ENCODE measurements at regions not wholly inside any gene's neighbourhood (a gene's known extent, or its start where the extent isn't known, plus 50 kb on each side); places are given as distances from the start of the nearest gene placed in this dataset.

- Mint-ChIP-seq H3K4me3 (no peak overlapping the region), H3K36me3 (ENCODE audit: low read depth) (no peaks in the 10 kb centered on the region), H3K27me3 (ENCODE audit: insufficient read depth) (no peaks in the 10 kb centered on the region; the same call in none of the 2 replicates), H3K9me3 (peaks cover 12% of the 10 kb centered on the region), H3K27ac (no peak overlapping the region), H3K4me1 (ENCODE audit: low read depth) (no peaks in the 10 kb centered on the region)
- no peak for DNase-seq
- no peak for TF ChIP-seq CTCF (IDR thresholded peaks at IDR 0.05)
Measured at GRCh38 chr11:104759464-104759863, 138.8 kb downstream of the CASP12 start.

- Mint-ChIP-seq H3K4me3 (no peak overlapping the region), H3K27me3 (ENCODE audit: insufficient read depth) (no peaks in the 10 kb centered on the region), H3K9me3 (no peaks in the 10 kb centered on the region; the same call in 1 of the 2 replicates), H3K4me1 (ENCODE audit: low read depth) (no peaks in the 10 kb centered on the region), H3K36me3 (ENCODE audit: low read depth) (no peaks in the 10 kb centered on the region), H3K27ac (no peak overlapping the region)
- TF ChIP-seq CTCF (IDR thresholded peaks at IDR 0.05) = no peak
- no peak for DNase-seq
Measured at GRCh38 chr11:104738918-104739317, 159.3 kb downstream of the CASP12 start.

GRCh38 chr11:104738208-104738607 lies 160.1 kb downstream of the CASP12 start:
- Mint-ChIP-seq H3K4me3 (no peak overlapping the region), H3K36me3 (ENCODE audit: low read depth) (no peaks in the 10 kb centered on the region), H3K27ac (no peak overlapping the region), H3K4me1 (ENCODE audit: low read depth) (no peaks in the 10 kb centered on the region), H3K9me3 (no peaks in the 10 kb centered on the region; the same call in 1 of the 2 replicates), H3K27me3 (ENCODE audit: insufficient read depth) (no peaks in the 10 kb centered on the region)
- TF ChIP-seq CTCF (IDR thresholded peaks at IDR 0.05) = no peak
- no peak for DNase-seq

- no peak for TF ChIP-seq CTCF (IDR thresholded peaks at IDR 0.05)
- Mint-ChIP-seq H3K4me1 (ENCODE audit: low read depth) (no peaks in the 10 kb centered on the region), H3K27ac (no peak overlapping the region)
Measured at GRCh38 chr11:104736502-104736901, 161.8 kb downstream of the CASP12 start.

GRCh38 chr11:104734998-104735397 lies 163.3 kb downstream of the CASP12 start:
- no peak for DNase-seq
- Mint-ChIP-seq H3K4me3 (no peak overlapping the region), H3K27ac (no peak overlapping the region), H3K36me3 (ENCODE audit: low read depth) (no peaks in the 10 kb centered on the region), H3K27me3 (ENCODE audit: insufficient read depth) (no peaks in the 10 kb centered on the region), H3K4me1 (ENCODE audit: low read depth) (no peaks in the 10 kb centered on the region), H3K9me3 (no peaks in the 10 kb centered on the region; the same call in 1 of the 2 replicates)
- TF ChIP-seq CTCF (IDR thresholded peaks at IDR 0.05) = no peak

More at GRCh38 chr11:104736502-104736901, 161.8 kb downstream of the CASP12 start:
- no peak overlapping the region for H3K4me3 Mint-ChIP-seq
- H3K27me3 Mint-ChIP-seq (ENCODE audit: insufficient read depth) = no peaks in the 10 kb centered on the region
- no peaks in the 10 kb centered on the region for H3K36me3 Mint-ChIP-seq (ENCODE audit: low read depth)
- no peaks in the 10 kb centered on the region; the same call in 1 of the 2 replicates for H3K9me3 Mint-ChIP-seq
- DNase-seq = no peak

GRCh38 chr11:104731890-104732289 lies 166.4 kb downstream of the CASP12 start:
- Mint-ChIP-seq H3K4me1 (ENCODE audit: low read depth) (no peaks in the 10 kb centered on the region), H3K27me3 (ENCODE audit: insufficient read depth) (no peaks in the 10 kb centered on the region), H3K27ac (no peak overlapping the region), H3K36me3 (ENCODE audit: low read depth) (no peaks in the 10 kb centered on the region), H3K4me3 (no peak overlapping the region), H3K9me3 (no peaks in the 10 kb centered on the region; the same call in 1 of the 2 replicates)
- TF ChIP-seq CTCF (IDR thresholded peaks at IDR 0.05) = no peak
- DNase-seq = no peak
